HG02870 (cell line): ENCODE measurements at regions not wholly inside any gene's neighbourhood (a gene's known extent, or its start where the extent isn't known, plus 50 kb on each side); places are given as distances from the start of the nearest gene placed in this dataset.

Source experiments
- ATAC-seq: cut with Tn5 transposase; IDR thresholded peaks from one replicate; pipeline ENCODE4 v1.9.1; 2021; ENCODE audit warnings: mild to moderate bottlenecking, moderate library complexity; ENCODE audit not compliant: unreplicated experiment

DNA sequence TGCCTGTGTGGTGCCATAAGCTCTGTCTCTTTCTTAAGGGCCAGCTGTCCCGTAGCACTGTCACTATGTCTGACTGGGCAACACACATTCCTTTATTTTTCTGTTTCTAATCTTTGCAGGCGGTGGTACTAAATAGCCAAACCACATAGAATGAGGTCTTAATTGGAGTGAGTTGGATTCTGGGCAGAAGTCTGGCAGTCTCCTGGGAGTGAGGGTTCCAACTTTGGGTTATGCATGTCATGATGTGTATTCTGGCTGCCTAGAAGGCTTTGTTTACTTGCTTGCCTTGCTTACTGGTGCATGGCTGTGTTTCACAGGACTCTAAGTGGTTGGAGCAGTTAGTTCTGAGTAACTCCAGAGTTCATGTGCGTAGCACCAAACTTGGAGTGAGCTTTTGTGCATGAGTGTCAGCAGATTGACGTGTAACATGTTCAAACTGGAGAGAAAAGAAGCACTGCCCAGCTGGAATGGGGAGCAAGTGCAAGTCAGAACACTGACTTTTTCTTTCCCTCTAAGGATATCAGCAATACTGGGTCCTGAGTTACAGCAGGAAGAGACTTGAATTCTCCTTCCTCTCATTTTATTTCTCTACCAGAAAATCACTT lies 185.8 kb downstream of the PCSK1 start:
- no peak for ATAC-seq

DNA sequence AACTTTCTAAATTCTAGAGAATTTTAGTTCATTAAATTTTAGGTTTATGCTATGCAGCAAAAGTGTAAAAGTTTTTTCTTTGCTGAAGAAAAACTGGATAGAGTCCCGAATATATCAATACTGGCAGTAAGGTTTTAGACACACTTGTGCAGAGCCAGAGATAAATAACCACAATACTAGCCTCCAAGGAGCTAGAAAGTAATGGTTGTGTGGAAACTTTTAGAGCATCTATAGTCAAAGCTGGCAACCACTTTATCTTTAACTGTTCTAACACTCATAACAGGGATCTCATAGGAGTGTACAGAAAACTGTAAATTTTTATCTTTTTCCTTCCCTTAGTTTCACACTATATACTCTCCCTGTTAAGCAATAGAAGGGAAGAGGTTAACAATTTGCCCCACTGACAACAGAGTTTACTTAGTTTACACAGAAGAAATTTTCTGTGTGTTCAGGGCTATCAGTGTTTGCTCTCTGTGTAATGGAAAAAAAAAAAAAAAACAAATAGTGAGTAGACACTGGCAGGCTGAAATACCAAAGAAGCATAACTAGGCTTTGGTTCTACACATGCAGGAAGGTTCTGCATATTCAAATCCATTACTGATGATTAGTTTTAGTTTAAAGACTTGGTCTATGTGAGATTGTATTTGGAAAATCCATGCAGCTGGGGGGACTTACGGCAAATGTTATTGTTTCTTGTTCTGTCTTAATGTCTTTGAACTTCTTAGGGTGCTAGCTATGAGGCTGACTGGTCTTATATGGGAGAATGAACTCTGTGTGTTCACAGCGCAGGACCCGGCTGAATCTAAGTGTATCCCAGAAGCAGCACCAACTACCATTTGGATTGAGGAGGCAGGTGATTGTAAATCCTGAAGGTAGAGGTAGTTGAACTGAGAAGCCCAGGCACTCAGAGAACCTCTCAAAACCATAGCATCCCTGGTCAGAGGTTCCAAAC lies 187.6 kb downstream of the PCSK1 start:
- no peak for ATAC-seq

DNA sequence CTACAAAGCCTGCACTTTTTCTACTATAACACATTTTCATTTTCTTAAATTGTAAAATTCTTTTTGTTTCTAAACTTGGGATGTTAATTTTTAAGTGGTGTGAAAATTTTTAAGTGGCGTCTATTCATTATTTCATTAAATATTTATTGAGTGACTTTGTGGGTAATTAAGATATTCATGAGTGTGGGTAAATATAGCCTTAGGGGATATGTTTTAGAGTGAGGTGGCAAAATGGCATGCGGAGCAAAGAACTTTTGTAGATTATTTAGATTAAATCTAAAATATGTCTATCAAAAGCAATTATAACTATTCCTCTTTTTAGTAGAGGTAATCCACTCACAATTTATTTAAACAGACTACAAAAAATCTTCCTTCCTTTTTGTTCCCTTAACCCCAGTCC lies 188.4 kb downstream of the PCSK1 start:
- no peak for ATAC-seq

DNA sequence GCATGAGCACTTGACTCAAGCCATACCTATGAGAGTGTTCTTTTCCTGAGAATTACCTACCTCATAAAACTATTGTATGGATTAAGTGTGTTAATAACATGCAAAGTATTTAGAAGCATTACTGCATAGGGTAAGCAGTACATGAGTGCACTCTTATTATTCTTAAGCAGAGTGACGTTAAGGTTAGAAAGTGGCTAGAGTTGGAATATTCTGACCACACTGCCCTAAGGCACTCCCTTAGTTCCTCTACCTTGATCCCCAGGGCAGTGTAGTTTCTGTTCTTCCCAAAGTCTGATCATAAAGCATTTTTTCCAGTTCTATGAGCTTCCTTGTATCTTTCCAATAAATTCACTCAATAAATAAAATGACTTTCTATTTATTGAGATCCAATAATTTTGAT lies 189.2 kb downstream of the PCSK1 start:
- no peak for ATAC-seq

DNA sequence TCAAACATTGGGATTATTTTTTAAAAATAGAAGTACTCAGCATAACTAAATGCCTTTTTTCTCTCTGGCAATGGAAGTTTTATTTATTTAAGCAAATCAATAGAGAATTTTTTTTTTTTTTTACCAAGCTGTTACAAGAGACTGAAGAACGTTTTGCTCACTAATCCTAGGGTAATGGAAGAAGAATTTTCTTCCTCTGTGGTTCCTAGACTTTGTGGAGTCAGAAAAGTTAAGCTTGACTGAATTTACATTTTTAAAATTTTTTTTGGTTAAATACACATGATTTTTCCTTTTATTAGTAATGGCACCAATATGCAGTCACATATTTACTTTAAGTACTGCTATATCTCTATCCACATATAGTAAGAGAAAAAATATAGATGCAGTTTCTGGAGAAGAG lies 189.8 kb downstream of the PCSK1 start:
- ATAC-seq, result no peak

DNA sequence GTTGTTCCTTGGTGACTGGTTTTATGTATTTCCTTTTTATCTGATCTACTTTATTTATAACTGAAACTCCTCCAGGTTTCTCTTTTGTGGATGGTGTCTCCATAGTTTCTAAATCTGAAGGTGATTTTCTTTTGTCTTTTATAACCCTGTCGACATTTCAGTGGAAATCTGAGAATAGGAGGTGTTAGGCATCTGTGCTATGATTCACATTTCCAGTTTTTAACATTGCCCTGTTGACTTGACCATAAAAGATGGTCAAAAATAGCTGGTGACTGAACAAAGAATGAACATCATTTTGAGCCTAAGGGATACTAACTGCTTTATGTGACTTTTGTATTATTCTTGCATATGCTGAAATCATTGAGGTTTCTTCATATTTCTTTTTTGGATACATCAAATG lies 190.5 kb downstream of the PCSK1 start:
- no peak for ATAC-seq

DNA sequence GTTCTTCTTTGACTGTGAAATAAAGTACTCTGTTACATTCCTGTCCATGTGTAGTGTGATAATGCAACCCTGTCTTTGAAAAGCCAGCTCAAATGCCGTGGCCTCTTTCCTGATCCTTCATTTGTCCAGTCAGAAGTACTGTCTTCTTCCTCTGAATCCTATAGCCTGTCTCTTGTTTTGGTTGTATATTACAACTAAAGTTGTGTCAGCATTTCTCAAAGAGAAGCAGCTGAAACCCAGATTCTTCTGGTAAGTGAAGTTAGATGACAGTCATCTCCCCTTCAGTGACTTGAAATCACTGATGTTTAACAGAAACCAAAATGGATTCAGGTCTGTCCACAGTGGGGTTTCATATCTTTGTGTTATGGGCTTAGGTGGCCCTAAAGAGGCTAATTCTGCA lies 196.2 kb downstream of the PCSK1 start:
- no peak for ATAC-seq

DNA sequence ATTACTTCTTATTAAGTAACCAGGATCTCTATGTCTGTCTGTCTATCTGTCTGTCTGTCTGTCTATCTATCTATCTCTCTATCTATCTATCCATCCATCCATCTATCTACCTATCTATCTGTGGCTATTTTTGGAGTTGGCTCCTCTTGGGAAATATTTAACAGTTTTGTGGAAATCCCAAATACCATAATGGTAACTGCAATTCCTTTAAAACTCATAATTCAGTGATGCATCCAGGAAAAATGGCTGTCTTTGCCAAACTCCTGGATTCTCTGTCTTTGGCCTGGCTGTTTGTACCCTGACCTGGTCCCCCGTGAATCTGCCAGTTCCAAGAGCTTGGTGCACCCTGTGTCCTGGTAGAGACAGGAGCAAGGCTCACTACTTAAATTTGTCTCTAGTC lies 197.0 kb downstream of the PCSK1 start:
- no peak for ATAC-seq

DNA sequence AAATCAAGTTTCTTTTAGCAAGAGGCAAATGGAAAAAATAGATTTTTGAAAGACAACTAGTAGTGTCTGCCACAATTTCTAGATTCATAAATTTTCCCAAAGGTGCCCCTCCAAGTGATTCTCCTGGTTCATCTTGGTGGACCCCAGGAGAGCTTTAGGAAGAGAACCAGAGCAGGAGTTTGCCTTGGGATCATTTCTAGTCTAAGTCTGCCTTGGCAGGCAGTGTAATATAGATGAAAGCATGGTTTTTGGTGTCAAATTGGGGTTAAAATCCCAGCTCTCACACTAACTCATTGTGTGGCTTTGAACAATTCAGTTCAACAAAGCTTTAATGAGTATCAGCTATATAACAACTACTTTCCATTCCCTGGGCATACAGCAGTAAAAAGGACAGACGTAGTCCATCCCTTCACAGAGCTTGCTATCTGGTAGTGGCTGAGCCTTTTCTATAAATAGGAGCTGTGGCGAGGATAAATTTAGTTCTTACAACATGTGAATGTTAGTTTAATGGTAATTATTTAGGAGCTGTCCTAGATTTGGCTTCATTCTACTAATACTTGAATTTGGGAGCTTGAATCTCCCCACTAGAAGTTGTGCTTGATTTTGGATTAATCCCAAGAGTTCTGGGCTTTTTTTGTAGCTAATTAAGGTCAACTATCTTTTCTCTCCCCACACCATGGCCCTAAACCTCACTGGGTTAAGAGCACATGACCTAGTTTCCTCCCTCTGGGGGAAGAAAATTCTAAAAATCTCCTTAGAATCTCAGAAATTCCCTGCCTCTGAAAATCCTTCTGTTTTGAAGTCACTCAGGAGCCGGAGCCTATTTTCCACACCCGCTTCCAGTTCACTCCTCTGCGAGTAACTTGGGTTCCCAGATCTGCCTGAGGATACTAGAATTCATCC lies 197.8 kb downstream of the PCSK1 start:
- ATAC-seq, result no peak

DNA sequence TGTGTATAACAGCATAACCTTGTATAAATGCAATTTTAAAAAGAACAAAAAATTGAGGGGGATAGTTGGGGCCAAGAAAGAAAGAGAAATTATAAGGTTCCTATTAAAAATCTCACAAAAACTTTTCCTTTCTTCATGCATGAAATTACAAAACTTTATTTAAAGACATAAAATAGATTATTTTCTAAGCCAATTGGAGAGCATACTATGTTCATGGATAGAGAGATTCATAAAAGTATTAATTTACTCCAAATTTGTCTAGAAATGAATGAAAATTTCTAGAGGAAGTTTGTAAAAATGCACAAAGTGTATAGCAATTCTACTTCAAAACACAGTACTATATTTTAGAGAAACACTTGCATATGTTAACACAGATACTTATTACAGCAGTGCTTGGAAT lies 200.4 kb downstream of the PCSK1 start:
- no peak for ATAC-seq

DNA sequence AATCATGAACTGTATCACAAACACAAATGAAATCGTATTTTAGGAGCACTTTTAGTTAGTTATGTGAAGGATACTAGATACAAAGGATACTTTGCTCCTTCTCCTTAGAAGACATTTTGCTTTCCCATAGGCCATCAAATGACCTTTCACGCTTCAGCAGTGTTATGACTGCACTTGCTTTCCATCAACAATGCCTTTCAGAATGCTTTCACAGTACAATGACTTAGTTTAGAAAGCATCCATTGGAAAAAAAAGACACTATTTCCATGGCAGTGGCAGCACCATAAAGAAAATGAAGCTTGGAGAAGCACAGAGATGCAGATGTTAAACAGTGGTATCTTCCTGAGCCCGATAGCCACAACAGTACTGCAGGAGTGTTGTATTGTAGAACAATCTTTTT lies 203.9 kb downstream of the PCSK1 start:
- ATAC-seq, result no peak

DNA sequence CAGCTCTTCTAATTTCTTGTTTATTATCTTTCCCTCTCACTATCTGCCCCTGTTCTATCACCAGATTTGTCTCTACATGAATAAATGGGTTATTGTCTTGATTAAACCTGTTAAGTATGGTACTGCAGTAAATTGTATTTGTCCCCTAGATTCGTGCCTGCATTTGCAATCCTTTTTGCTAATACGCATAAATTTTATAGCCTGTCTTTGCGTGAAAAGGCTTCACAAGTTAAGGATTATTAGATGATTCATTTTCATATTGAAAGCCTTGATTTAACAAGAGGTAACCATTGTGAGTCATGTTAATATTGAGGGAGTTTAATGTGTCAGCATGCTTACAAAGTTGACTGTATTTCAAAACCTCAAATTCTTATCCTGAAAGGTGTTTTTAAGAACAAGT lies 204.6 kb downstream of the PCSK1 start:
- no peak for ATAC-seq

DNA sequence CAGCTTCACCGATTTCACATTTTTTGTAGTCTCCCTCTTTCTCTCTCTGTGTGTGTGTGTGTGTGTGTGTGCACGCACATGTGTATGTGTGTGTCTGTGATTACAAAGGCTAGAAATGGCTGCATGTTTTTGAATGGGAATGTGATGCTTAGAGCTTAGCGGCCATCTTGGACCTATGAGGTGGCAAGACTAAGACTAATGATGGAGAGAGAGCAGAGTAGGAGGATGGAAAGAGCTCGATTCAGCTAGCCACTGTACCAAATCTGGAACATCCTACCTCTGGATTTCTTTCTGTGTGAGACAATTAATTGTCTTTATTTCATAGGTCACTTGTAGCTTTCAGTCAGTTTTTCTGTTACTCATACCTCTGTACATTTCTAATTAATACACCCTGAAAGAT lies 205.1 kb downstream of the PCSK1 start:
- no peak for ATAC-seq

DNA sequence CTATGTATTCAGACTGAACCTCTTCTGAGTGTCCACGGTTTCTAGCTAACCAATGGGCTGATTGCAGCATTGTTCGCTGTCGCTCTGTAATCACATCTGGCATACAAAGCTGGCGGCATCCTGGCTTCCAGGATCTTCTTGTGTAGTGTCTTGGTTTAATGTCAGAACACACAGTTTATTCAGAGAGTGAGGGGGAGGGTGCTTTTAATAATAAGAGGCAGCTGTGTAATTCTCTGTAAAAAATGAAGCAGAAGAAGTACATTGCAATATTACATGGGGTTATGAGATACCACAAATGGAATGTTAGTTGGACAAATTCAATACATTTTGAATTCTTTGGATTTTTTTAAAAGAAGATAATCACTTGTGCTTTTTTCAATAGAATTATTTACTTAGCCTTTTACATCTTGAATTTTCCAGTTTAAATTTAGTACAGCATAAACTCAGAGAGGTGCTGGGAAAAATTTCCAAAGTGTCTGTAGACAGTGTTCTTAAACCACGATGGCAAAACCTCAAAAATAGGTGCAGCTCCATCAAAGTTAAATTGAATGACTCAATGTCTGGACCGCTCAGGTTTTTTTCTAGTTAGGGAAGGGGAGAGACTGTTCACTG lies 206.0 kb downstream of the PCSK1 start:
- no peak for ATAC-seq

DNA sequence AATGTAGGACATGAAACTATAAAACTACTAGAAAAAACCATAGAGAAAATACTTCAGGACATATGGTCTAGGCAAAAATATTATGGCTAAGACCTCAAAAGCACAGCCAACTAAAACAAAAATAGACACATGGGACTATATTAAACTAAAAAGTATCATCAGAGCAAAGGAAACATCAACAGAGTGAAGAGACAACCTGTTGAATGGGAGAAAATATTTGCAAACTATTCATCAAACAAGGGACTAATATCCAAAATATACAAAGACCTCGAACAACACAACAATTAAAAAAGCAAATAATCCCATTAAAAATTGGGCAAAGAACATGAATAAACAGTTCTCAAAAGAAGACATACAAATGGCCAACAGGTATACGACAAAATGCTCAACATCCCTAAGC lies 210.9 kb downstream of the PCSK1 start:
- no peak for ATAC-seq

DNA sequence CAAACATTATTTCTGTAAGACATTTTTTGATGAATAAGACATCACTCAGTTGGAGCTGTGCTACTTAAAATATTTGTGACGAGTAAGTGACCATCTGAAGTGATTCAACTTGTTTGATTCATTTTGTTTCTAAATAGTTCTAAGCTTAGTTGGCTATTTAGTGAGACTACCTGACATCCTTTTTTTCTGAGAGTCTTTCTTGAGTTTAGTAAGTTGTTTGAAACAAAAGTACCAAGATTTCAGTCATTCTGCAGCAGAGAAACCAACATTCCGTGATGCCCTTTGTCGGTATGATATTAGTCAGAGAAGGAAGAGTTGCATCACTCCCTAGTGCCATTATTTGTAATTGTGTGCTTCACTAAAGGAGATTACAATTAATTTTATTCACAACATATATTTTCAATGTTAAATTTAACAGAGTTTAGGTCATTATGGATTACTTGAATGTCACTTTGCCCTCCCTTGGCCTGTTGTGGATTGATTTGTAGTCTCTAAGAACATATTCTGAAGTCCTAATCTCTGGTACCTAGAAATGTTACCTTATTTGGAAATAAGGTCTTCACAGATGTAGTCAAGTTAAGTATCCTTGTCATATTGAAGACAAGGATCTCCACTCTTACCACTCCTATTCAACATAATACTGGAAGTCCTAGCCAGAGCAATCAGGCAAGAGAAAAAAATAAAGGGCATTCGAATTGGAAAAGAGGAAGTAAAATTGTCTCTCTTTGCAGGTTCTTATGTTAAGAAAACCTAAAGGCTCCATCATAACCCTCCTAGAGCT lies 212.2 kb downstream of the PCSK1 start:
- ATAC-seq, result peak; percentile 92

DNA sequence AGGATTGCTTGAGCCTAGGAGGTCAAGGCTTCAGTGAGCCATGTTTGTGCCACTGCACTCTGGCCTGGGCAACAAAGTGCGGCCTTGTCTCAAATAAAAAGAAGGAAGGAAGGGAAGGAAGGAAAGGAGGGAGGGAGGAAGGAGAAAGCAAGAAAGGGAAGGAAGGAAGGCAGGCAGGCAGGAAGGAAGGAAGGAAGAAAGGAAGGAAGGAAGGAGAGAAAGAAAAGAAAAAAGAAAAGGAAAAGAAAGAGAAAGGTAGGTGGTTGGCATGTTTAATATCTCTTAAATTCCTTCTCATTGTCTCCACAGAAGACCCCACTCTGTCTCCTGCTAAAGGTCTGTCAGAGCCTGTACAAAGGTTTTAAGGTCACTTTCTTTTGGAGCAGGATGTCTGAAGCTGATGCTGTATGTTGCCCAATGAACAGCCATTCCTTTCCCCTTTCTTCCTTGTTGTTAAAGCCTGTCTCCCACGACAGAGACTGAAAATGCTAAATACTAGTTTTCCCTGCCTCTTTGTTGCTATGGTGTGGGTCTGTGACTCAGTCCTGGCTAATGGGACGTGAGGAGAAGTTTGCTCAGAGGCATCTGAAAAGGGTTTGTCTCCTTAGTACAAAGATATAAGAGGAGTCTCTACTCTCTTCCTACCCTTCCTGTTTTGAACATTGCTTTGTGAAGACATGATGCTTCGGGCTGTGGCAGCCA lies 213.3 kb downstream of the PCSK1 start:
- ATAC-seq, result no peak

DNA sequence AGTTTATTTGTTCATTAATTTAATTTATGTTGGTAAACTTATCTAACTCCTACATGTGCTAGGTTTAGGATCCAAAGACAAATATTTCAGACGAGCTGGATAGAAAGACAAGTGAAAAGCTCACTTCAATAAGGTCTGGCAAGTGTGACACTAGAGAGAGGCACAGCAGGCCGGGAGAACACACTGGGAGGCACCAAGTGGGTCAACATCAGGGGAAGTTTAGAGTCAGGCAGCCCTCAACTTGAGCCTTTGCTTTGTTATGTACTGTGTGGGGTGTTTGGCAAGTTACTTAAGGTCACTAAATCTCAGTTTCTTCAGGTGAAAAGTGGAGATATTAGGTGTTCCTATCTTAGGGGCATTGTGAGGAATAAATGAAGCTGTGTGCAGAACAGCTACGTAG lies 214.4 kb downstream of the PCSK1 start:
- no peak for ATAC-seq

DNA sequence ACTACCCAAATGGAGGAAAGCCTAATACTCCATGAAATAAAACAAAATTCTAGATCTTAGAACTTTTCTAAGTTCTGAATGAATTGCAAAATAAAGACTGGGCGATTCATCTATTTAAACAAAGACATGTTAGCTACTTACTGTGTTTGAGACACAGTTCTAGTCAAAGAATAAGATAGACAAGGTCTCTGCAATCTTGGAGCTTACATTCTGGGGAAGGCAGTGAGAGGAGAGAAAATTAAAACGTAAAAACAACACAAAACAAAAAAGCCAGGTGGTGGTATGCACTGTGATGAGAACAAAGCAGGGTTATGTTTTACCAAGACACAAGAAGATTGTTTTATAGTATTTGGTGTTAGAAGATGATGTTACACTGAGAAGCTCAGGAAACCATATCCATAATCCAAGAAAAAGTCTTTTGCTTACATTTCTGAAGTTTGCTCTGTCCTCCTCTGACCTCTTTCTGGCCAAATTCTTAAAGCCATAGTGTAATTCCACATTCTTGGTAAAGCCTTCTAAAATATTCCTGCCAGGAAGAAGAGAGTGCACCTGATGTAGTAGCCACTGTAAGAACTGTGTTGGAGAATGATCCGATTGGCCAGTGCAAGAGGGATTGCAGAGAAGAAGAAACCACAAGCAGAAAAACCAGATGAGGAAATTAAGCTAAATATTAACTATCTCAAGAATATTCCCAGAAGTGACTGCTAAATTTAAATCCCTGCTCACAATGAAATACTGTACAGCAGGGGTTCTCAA lies 218.4 kb downstream of the PCSK1 start:
- ATAC-seq, result no peak
